Caco-2 (cell line): ENCODE measurements at regions not wholly inside any gene's neighbourhood (a gene's known extent, or its start where the extent isn't known, plus 50 kb on each side); places are given as distances from the start of the nearest gene placed in this dataset.

ENCODE experiments used
- BruUV-seq: library from RNA; stranded (reverse); fragments of 400-500 nt; replicated peaks from 2 replicates; lab custom pipeline; 2021; lab: Mats Ljungman, UMichigan
- CTCF ChIA-PET: fragments of 300-600 bp; sonication (Branson Sonifier 250); formaldehyde crosslinking; loops from one replicate; lab custom pipeline; 2022; ENCODE audit warnings: antibody characterized with exemption; lab: Charles Lee
- POLR2A ChIA-PET: fragments of 300-600 bp; sonication (Branson Sonifier 250); formaldehyde crosslinking; loops from one replicate; lab custom pipeline; 2022; ENCODE audit warnings: antibody characterized with exemption; lab: Charles Lee
- DNase-seq, 2 experiments: peaks; one replicate each; pipeline versions ENCODE4 v3.0.0 to v3.0.0-alpha.2; 2020 to 2022
- H3K27me3 ChIP-seq: replicated peaks from 2 replicates; pipeline ENCODE4 v1.6.0; 2011; ENCODE audit warnings: low read length; ENCODE audit not compliant: control insufficient read depth, insufficient read depth
- H3K36me3 ChIP-seq: 2 replicates; pipeline ENCODE4 v1.5.1; 2011; ENCODE audit warnings: low read length; ENCODE audit not compliant: control insufficient read depth, insufficient read depth
- H3K4me1 ChIP-seq: fragments of 250-450 bp; sonication (Bioruptor Pico); 2 replicates; pipeline ENCODE4 v1.5.1; 2020; ENCODE audit warnings: mild to moderate bottlenecking
- H3K4me3 ChIP-seq: 2 replicates; pipeline ENCODE4 v1.5.1; 2011; ENCODE audit warnings: low read depth, mild to moderate bottlenecking, control low read depth, low read length
- H3K9me3 ChIP-seq: fragments of 250-450 bp; sonication (Bioruptor Pico); 2 replicates; pipeline ENCODE4 v1.5.1; 2020; ENCODE audit warnings: mild to moderate bottlenecking, moderate library complexity
- H3K27ac Mint-ChIP-seq: one replicate; pipeline ENCODE4 v1.8.0; 2022; ENCODE audit warnings: mixed read lengths; ENCODE audit not compliant: unreplicated experiment
- H3K27me3 Mint-ChIP-seq: one replicate; pipeline ENCODE4 v1.8.0; 2022; ENCODE audit warnings: mixed read lengths; ENCODE audit not compliant: insufficient read depth, unreplicated experiment
- H3K36me3 Mint-ChIP-seq: one replicate; pipeline ENCODE4 v1.8.0; 2022; ENCODE audit warnings: mild to moderate bottlenecking, mixed read lengths; ENCODE audit not compliant: insufficient read depth, unreplicated experiment
- H3K4me1 Mint-ChIP-seq: one replicate; pipeline ENCODE4 v1.8.0; 2022; ENCODE audit warnings: low read depth, mixed read lengths; ENCODE audit not compliant: unreplicated experiment
- H3K4me3 Mint-ChIP-seq: one replicate; pipeline ENCODE4 v1.8.0; 2022; ENCODE audit warnings: mild to moderate bottlenecking, moderate library complexity, mixed read lengths; ENCODE audit not compliant: unreplicated experiment
- H3K9me3 Mint-ChIP-seq: one replicate; pipeline ENCODE4 v1.8.0; 2022; ENCODE audit warnings: mixed read lengths; ENCODE audit not compliant: unreplicated experiment
- intact Hi-C: fragments of 100-400 bp; cut with micrococcal nuclease; formaldehyde crosslinking; loops from one replicate; pipeline ENCODE4 v1.10.0; 2022; ENCODE audit not compliant: unreplicated experiment
- TF ChIP-seq, protein P1 (sequence below), 2 experiments: fragments of 200-600 bp in 1 of 2; IDR thresholded peaks; 1 replicate in 1 of 2; 2 replicates in 1 of 2; pipeline versions ENCODE4 v1.5.1 to v1.8.0; 2011 to 2022; ENCODE audit warnings: antibody characterized with exemption in 1 of 2, control low read depth in 1 of 2, inconsistent platforms in 1 of 2, low read depth in 1 of 2, low read length in 1 of 2, mild to moderate bottlenecking in 1 of 2, moderate library complexity in 1 of 2; ENCODE audit not compliant: insufficient read depth in 1 of 2, severe bottlenecking in 1 of 2, unreplicated experiment in 1 of 2

- Histone ChIP-seq H3K4me3 (no peak overlapping the region), H3K4me1 (no peaks in the 10 kb centered on the region), H3K9me3 (peaks cover 10% of the 10 kb centered on the region), H3K27me3 (no peaks in the 10 kb centered on the region), H3K36me3 (no peaks in the 10 kb centered on the region)
- DNase-seq: no peak
- no peaks in the 10 kb centered on the region for H3K4me1 Mint-ChIP-seq
- H3K4me3 Mint-ChIP-seq: no peak overlapping the region
- H3K9me3 Mint-ChIP-seq: peaks cover 28% of the 10 kb centered on the region
- no peaks in the 10 kb centered on the region for H3K27me3 Mint-ChIP-seq
- POLR2A ChIA-PET: no interaction called here
- TF ChIP-seq, protein P1, sequence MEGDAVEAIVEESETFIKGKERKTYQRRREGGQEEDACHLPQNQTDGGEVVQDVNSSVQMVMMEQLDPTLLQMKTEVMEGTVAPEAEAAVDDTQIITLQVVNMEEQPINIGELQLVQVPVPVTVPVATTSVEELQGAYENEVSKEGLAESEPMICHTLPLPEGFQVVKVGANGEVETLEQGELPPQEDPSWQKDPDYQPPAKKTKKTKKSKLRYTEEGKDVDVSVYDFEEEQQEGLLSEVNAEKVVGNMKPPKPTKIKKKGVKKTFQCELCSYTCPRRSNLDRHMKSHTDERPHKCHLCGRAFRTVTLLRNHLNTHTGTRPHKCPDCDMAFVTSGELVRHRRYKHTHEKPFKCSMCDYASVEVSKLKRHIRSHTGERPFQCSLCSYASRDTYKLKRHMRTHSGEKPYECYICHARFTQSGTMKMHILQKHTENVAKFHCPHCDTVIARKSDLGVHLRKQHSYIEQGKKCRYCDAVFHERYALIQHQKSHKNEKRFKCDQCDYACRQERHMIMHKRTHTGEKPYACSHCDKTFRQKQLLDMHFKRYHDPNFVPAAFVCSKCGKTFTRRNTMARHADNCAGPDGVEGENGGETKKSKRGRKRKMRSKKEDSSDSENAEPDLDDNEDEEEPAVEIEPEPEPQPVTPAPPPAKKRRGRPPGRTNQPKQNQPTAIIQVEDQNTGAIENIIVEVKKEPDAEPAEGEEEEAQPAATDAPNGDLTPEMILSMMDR (IDR thresholded peaks at IDR 0.05; ENCODE audit: insufficient read depth in 1 of 2, low read depth in 1 of 2, low read length in 1 of 2, severe bottlenecking in 1 of 2, unreplicated experiment in 1 of 2): no peak
- no peaks in the 10 kb centered on the region for H3K36me3 Mint-ChIP-seq
- BruUV-seq: no TSS peak
- intact Hi-C loops: no loop called here
- CTCF ChIA-PET: no interaction called here
- no peak overlapping the region for H3K27ac Mint-ChIP-seq
Observed at GRCh38 chr12:76201758-76202157, 117.3 kb upstream of the NAP1L1 start.

- no peaks in the 10 kb centered on the region for H3K36me3 Mint-ChIP-seq
- no peak overlapping the region for H3K27ac Mint-ChIP-seq
- no peak overlapping the region for H3K4me3 Mint-ChIP-seq
- intact Hi-C loops: no loop called here
- H3K27me3 ChIP-seq: no peaks in the 10 kb centered on the region
- H3K4me3 ChIP-seq: no peak overlapping the region
- no peaks in the 10 kb centered on the region for H3K27me3 Mint-ChIP-seq
- ChIA-PET POLR2A (no interaction called here), CTCF (no interaction called here)
- TF ChIP-seq, protein P1 (IDR thresholded peaks at IDR 0.05; ENCODE audit: insufficient read depth in 1 of 2, low read depth in 1 of 2, low read length in 1 of 2, severe bottlenecking in 1 of 2, unreplicated experiment in 1 of 2): no peak
- DNase-seq: no peak
- peaks cover 10% of the 10 kb centered on the region for H3K9me3 ChIP-seq
- no peaks in the 10 kb centered on the region for H3K36me3 ChIP-seq
- no TSS peak for BruUV-seq
- H3K9me3 Mint-ChIP-seq: peaks cover 28% of the 10 kb centered on the region
- H3K4me1 Mint-ChIP-seq: no peaks in the 10 kb centered on the region
- H3K4me1 ChIP-seq: no peaks in the 10 kb centered on the region
Observed at GRCh38 chr12:76201316-76201715, 116.8 kb upstream of the NAP1L1 start.

GRCh38 chr12:76199808-76200207 lies 115.3 kb upstream of the NAP1L1 start:
- H3K4me1 ChIP-seq: peaks cover 13% of the 10 kb centered on the region
- intact Hi-C loops: no loop called here
- ChIA-PET POLR2A (interaction anchor here (0.5 kb wide), 1 partner anchor 114 kb away, joined by 3 read pairs; no protein-coding TSS in a partner anchor), CTCF (no interaction called here)
- Mint-ChIP-seq H3K9me3 (peaks cover 36% of the 10 kb centered on the region), H3K36me3 (peaks cover 4% of the 10 kb centered on the region), H3K27ac (no peak overlapping the region), H3K27me3 (no peaks in the 10 kb centered on the region), H3K4me1 (peaks cover 6% of the 10 kb centered on the region), H3K4me3 (no peak overlapping the region)
- no TSS peak for BruUV-seq
- H3K36me3 ChIP-seq: no peaks in the 10 kb centered on the region
- no peaks in the 10 kb centered on the region for H3K27me3 ChIP-seq
- DNase-seq: no peak
- TF ChIP-seq, protein P1 (IDR thresholded peaks at IDR 0.05; ENCODE audit: insufficient read depth in 1 of 2, low read depth in 1 of 2, low read length in 1 of 2, severe bottlenecking in 1 of 2, unreplicated experiment in 1 of 2): no peak
- no peak overlapping the region for H3K4me3 ChIP-seq
- peaks cover 16% of the 10 kb centered on the region for H3K9me3 ChIP-seq
